HL-60 (cell line): ENCODE measurements at regions not wholly inside any gene's neighbourhood (a gene's known extent, or its start where the extent isn't known, plus 50 kb on each side); places are given as distances from the start of the nearest gene placed in this dataset.
"Not testable (repeated sequence)": the region's sequence is repeated elsewhere in the genome, so short reads cannot be mapped to it uniquely, and the experiment has no call there.

ENCODE experiments used
- DNase-seq, 2 experiments: peaks; one replicate each; pipeline ENCODE4 v3.0.0-alpha.2; 2010 to 2020; ENCODE audit warnings: low read depth in 1 of 2, low spot score in 1 of 2
- H3K27ac ChIP-seq: fragments of 250-450 bp; sonication (Bioruptor Pico); replicated peaks from 2 replicates; pipeline ENCODE4 v1.5.1; 2020; ENCODE audit warnings: mild to moderate bottlenecking, moderate library complexity
- H3K27me3 ChIP-seq: fragments of 250-450 bp; sonication (Bioruptor Pico); 2 replicates; pipeline ENCODE4 v1.5.1; 2021; ENCODE audit warnings: mild to moderate bottlenecking, moderate library complexity; ENCODE audit not compliant: insufficient read depth, poor library complexity, severe bottlenecking
- H3K4me3 ChIP-seq: replicated peaks from 2 replicates; pipeline ENCODE4 v1.5.1; 2011; ENCODE audit warnings: mild to moderate bottlenecking, control low read depth, low read length; ENCODE audit not compliant: insufficient read depth
- CTCF ChIP-seq: IDR thresholded peaks from one replicate; pipeline ENCODE4 v1.5.1; 2011; ENCODE audit warnings: low read length, control low read depth, inconsistent platforms; ENCODE audit not compliant: insufficient read depth
- GABPA ChIP-seq: IDR thresholded peaks from 2 replicates; pipeline ENCODE4 v1.6.1; 2012; ENCODE audit warnings: low read depth
- POLR2AphosphoS5 ChIP-seq: IDR thresholded peaks from 2 replicates; pipeline ENCODE4 v1.6.1; 2012; ENCODE audit warnings: low read depth
- REST ChIP-seq: IDR thresholded peaks from 2 replicates; pipeline ENCODE4 v1.6.1; 2012; ENCODE audit warnings: low read depth; ENCODE audit not compliant: insufficient replicate concordance
- SPI1 ChIP-seq: IDR thresholded peaks from 2 replicates; pipeline ENCODE4 v1.6.1; 2012; ENCODE audit warnings: low read depth, mild to moderate bottlenecking, borderline replicate concordance

- Histone ChIP-seq H3K4me3 (no peak overlapping the region), H3K27ac (no peak overlapping the region), H3K27me3 (no peaks in the 10 kb centered on the region)
- no peak for DNase-seq
- TF ChIP-seq POLR2AphosphoS5 (no peak), GABPA (no peak), REST (no peak), CTCF (no peak)
Observed at GRCh38 chr15:92753591-92753990, 98.0 kb upstream of the FAM174B start.

- no peak for DNase-seq
- TF ChIP-seq SPI1 (no peak), CTCF (no peak), GABPA (no peak), POLR2AphosphoS5 (no peak), REST (no peak)
Observed at GRCh38 chr15:92763459-92763858, 107.9 kb upstream of the FAM174B start.

GRCh38 chr15:92768131-92768530, 112.6 kb upstream of the FAM174B start:
- not testable (repeated sequence) for H3K27me3 ChIP-seq, H3K4me3 ChIP-seq, DNase-seq, H3K27ac ChIP-seq

More at GRCh38 chr15:92763459-92763858, 107.9 kb upstream of the FAM174B start:
- Histone ChIP-seq H3K27me3 (no peaks in the 10 kb centered on the region), H3K4me3 (no peak overlapping the region), H3K27ac (no peak overlapping the region)

- Histone ChIP-seq H3K27ac (no peak overlapping the region), H3K4me3 (no peak overlapping the region), H3K27me3 (no peaks in the 10 kb centered on the region)
- no peak for TF ChIP-seq POLR2AphosphoS5
- TF ChIP-seq SPI1: no peak
- TF ChIP-seq REST: no peak
- no peak for TF ChIP-seq GABPA
- TF ChIP-seq CTCF: no peak
- no peak for DNase-seq
Observed at GRCh38 chr15:92770641-92771040, 115.1 kb upstream of the FAM174B start.
